Calu3 (cell line): ENCODE measurements at regions not wholly inside any gene's neighbourhood (a gene's known extent, or its start where the extent isn't known, plus 50 kb on each side); places are given as distances from the start of the nearest gene placed in this dataset.

ENCODE experiments used
- BruUV-seq: library from RNA; stranded (reverse); fragments of 400-500 nt; replicated peaks from 2 replicates; lab custom pipeline; 2021; lab: Mats Ljungman, UMichigan
- CTCF ChIA-PET: fragments of 300-600 bp; sonication (Branson Sonifier 250); formaldehyde crosslinking; loops from one replicate; lab custom pipeline; 2022; ENCODE audit warnings: antibody characterized with exemption; lab: Charles Lee
- DNase-seq: peaks from one replicate; pipeline ENCODE4 v3.0.0; 2022
- H3K27ac Mint-ChIP-seq: one replicate; pipeline ENCODE4 v1.8.0; 2022; ENCODE audit warnings: mixed read lengths; ENCODE audit not compliant: unreplicated experiment
- H3K27me3 Mint-ChIP-seq: one replicate; pipeline ENCODE4 v1.8.0; 2022; ENCODE audit warnings: mixed read lengths; ENCODE audit not compliant: unreplicated experiment
- H3K36me3 Mint-ChIP-seq: one replicate; pipeline ENCODE4 v1.8.0; 2022; ENCODE audit warnings: mild to moderate bottlenecking, moderate library complexity, mixed read lengths; ENCODE audit not compliant: insufficient read depth, unreplicated experiment
- H3K4me1 Mint-ChIP-seq: one replicate; pipeline ENCODE4 v1.8.0; 2022; ENCODE audit warnings: mild to moderate bottlenecking, low read depth, mixed read lengths; ENCODE audit not compliant: unreplicated experiment
- H3K4me3 Mint-ChIP-seq: one replicate; pipeline ENCODE4 v1.8.0; 2022; ENCODE audit warnings: mild to moderate bottlenecking, low read depth, moderate library complexity, mixed read lengths; ENCODE audit not compliant: unreplicated experiment
- H3K9me3 Mint-ChIP-seq: one replicate; pipeline ENCODE4 v1.8.0; 2022; ENCODE audit warnings: low read depth, mixed read lengths; ENCODE audit not compliant: unreplicated experiment
- intact Hi-C: fragments of 100-400 bp; cut with micrococcal nuclease; formaldehyde crosslinking; loops from one replicate; pipeline ENCODE4 v1.10.0; 2022; ENCODE audit not compliant: unreplicated experiment
- TF ChIP-seq, protein P1 (sequence below): fragments of 200-600 bp; IDR thresholded peaks from one replicate; pipeline ENCODE4 v1.8.0; 2022; ENCODE audit warnings: antibody characterized with exemption; ENCODE audit not compliant: unreplicated experiment

DNA sequence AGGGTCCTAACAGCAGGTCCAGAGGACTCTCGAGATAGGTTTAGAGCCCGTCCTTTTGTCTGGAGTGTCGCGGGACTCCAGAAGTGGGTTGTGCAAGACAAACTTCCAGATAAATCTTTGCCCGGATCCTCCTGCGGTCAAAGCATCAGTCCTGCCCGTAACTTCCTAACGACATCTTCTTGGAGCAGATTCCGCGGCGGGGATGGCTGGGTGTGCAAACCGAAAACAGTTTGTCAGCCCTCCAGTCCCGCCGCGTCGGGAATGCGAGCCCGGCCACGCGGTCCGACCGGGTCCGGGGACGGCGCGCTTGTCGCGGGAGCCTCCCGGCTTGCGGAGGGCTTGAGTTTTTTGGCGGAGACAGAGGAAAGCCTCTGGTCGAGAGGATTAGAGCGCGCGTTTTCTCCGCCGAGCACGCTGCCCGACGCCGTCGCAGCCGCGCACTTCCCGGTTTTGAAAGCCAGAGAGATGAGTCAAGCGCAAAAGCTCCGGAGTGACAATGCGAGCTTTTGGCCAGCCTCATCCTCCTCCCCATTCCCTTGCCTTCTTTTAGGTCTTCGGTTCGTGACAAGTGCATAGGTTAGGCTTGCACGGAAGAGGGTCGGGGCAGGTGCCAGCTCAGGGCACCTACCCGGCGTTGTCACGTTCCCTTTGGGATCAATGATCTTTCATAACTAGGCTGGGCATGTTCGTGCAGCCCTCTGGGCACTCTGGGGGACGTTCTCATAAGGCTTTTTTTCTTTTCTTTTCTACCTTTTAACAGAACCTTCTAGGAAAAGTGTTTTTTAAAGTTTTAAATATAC, 91.3 kb upstream of the PRDM1 start:
- Mint-ChIP-seq H3K9me3 (no peaks in the 10 kb centered on the region), H3K27me3 (peaks cover 41% of the 10 kb centered on the region), H3K4me3 (peak overlapping the region; percentile 81), H3K4me1 (no peaks in the 10 kb centered on the region), H3K27ac (no peak overlapping the region), H3K36me3 (peaks cover 34% of the 10 kb centered on the region)
- CTCF ChIA-PET: interaction anchor here (0.6 kb wide), 1 partner anchor 571 kb away, joined by 3 read pairs; no protein-coding TSS in a partner anchor
- DNase-seq: peak; percentile 34
- intact Hi-C loops: loop anchor here (5.0 kb wide), 1 partner anchor 202 kb away; no protein-coding TSS in a partner anchor
- no TSS peak for BruUV-seq
- TF ChIP-seq, protein P1, sequence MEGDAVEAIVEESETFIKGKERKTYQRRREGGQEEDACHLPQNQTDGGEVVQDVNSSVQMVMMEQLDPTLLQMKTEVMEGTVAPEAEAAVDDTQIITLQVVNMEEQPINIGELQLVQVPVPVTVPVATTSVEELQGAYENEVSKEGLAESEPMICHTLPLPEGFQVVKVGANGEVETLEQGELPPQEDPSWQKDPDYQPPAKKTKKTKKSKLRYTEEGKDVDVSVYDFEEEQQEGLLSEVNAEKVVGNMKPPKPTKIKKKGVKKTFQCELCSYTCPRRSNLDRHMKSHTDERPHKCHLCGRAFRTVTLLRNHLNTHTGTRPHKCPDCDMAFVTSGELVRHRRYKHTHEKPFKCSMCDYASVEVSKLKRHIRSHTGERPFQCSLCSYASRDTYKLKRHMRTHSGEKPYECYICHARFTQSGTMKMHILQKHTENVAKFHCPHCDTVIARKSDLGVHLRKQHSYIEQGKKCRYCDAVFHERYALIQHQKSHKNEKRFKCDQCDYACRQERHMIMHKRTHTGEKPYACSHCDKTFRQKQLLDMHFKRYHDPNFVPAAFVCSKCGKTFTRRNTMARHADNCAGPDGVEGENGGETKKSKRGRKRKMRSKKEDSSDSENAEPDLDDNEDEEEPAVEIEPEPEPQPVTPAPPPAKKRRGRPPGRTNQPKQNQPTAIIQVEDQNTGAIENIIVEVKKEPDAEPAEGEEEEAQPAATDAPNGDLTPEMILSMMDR: no peak

DNA sequence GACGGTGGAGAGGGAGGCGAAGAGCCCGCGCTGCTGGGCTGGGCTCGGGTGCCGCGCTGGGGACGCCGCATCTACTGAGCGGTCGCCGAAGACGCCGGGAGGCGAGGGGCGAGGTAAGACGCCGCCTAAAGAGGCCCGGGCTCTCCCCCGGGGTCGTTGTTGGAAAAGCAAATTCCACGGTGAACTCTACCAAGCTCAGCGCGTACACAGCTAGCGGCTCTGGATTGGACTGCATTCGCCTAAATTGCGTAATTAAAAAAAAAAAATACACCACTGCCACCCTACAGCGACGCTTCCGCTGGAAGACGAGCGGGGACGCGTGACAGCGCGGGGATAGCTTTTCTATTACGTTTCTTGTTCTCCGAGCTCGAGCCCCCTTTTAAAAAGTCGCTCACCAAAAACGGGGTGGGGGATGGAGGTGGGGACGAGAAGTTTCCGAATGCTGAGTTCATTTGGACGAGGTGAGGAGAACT, 92.0 kb upstream of the PRDM1 start:
- CTCF ChIA-PET: interaction anchor here (0.7 kb wide), 1 partner anchor 106 kb away, joined by 3 read pairs; no protein-coding TSS in a partner anchor
- Mint-ChIP-seq H3K36me3 (peaks cover 34% of the 10 kb centered on the region), H3K9me3 (no peaks in the 10 kb centered on the region), H3K27ac (no peak overlapping the region), H3K4me3 (peak overlapping the region; percentile 81), H3K4me1 (no peaks in the 10 kb centered on the region), H3K27me3 (peaks cover 47% of the 10 kb centered on the region)
- DNase-seq: no peak
- intact Hi-C loops: loop anchor here (5.0 kb wide), 1 partner anchor 202 kb away; no protein-coding TSS in a partner anchor
- no TSS peak for BruUV-seq
- TF ChIP-seq, protein P1: no peak

DNA sequence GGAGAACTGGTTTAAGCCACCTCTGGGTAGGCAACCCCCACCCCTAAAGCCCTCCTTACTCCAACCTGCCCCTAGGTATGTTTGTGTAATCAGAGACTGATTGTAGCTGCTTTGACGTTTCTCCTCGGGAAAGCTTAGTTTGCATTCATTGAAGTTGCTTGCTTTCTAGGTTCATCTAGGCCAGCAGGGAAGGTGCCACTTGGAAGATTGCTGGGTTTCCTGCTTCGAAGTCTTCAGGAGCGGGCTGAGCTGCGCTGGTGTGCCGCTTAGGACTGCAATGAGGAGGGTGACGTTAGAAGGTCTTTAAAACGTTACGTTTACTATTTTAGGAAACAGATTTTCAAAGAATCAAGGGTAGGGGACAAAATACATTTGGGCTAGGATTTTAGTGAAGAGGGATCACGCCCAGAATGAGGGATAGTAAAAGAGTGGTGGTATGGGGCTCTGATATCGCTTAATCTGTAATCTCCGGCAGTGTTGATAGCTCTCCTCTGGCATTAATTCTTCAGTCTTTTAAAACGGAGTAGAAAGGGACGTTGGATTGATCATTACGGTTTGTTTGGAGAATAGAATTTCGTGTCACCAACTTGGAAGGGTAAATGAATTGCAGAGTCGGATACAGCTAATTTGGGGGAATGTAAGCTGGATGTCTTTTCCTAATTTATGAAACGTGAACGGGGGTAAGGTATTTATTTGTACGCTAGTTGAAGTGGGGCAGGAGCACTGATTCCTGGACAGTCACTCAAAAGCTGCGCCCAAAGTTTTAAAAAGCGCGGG, 92.6 kb upstream of the PRDM1 start:
- Mint-ChIP-seq H3K36me3 (peaks cover 34% of the 10 kb centered on the region), H3K27ac (no peak overlapping the region), H3K4me1 (no peaks in the 10 kb centered on the region), H3K27me3 (peaks cover 47% of the 10 kb centered on the region), H3K4me3 (peak overlapping the region; percentile 81), H3K9me3 (no peaks in the 10 kb centered on the region)
- TF ChIP-seq, protein P1: no peak
- BruUV-seq: no TSS peak
- no peak for DNase-seq
- CTCF ChIA-PET: interaction anchor here (0.7 to 1.1 kb wide), 3 partner anchors 11 to 562 kb away, joined by 3 to 4 read pairs (median 3); no protein-coding TSS in a partner anchor
- intact Hi-C loops: loop anchor here (5.0 kb wide), 1 partner anchor 201 kb away; no protein-coding TSS in a partner anchor

DNA sequence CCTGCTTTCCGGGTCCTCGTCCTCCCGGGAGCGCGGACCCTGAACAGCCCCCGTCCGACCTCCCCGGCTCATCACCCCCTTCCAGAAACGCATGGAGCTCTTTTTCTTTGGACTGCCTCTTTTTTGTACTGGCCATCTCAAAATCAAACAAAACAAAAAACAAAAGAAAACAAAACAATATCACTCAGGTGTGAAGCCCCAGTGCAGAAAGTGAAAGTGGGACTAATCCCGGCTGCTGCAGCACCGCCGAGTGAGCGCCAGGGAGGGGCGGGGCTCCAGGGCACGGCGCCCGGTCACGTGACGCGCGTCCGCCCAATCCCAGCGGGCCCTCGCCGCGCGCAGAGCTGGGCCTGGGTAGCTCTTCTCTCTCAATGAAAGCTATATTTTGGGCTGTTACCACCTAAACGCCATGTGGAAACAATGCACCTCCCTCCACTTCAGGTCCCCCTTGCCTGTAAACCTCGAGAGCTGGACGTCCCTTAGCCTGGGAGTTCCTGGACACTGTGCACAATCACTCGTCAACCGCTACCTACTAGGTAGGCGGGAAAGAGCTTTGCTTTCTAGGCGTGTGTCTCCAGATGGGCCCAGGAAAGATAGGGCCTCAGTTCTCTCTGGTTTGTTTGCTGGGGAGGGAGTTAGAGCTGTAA, 93.7 kb upstream of the PRDM1 start:
- intact Hi-C loops: loop anchor here (5.0 kb wide), 1 partner anchor 200 kb away; no protein-coding TSS in a partner anchor

More for the DNA sequence above, 93.7 kb upstream of the PRDM1 start:
- peak; percentile 90 for DNase-seq
- H3K27me3 Mint-ChIP-seq: peaks cover 47% of the 10 kb centered on the region
- H3K9me3 Mint-ChIP-seq: no peaks in the 10 kb centered on the region
- CTCF ChIA-PET: interaction anchor here (0.6 to 1.2 kb wide), 9 partner anchors 12 to 561 kb away, joined by 3 to 6 read pairs (median 3); no protein-coding TSS in a partner anchor
- BruUV-seq: no TSS peak
- H3K4me1 Mint-ChIP-seq: no peaks in the 10 kb centered on the region
- peaks cover 34% of the 10 kb centered on the region for H3K36me3 Mint-ChIP-seq
- peak overlapping the region; percentile 70 for H3K27ac Mint-ChIP-seq
- peak overlapping the region; percentile 87 for H3K4me3 Mint-ChIP-seq
- TF ChIP-seq, protein P1: no peak
